Subcutaneous abdominal adipose tissue (tissue), 5 donors: ENCODE measurements at regions not wholly inside any gene's neighbourhood (a gene's known extent, or its start where the extent isn't known, plus 50 kb on each side); places are given as distances from the start of the nearest gene placed in this dataset.
"Not testable (repeated sequence)": the region's sequence is repeated elsewhere in the genome, so short reads cannot be mapped to it uniquely, and the experiment has no call there.

Source experiments
- H3K27ac ChIP-seq: one replicate; pipeline ENCODE4 v1.7.0; 2013; ENCODE audit warnings: low read depth, mild to moderate bottlenecking, inconsistent platforms, low read length, moderate library complexity
- H3K27me3 ChIP-seq, 5 donors: one replicate each; pipeline ENCODE4 v1.7.0; 2013; ENCODE audit warnings: low read length in 5 of 5, inconsistent platforms in 1 of 5; ENCODE audit not compliant: control insufficient read depth in 5 of 5, insufficient read depth in 4 of 5
- H3K36me3 ChIP-seq, 5 donors: one replicate each; pipeline ENCODE4 v1.7.0; 2013; ENCODE audit warnings: low read length in 5 of 5; ENCODE audit not compliant: control insufficient read depth in 5 of 5, insufficient read depth in 5 of 5
- H3K4me1 ChIP-seq, 5 donors: one replicate each; pipeline ENCODE4 v1.7.0; 2013; ENCODE audit warnings: low read length in 5 of 5, mild to moderate bottlenecking in 3 of 5, moderate library complexity in 1 of 5; ENCODE audit not compliant: control insufficient read depth in 5 of 5, insufficient read depth in 5 of 5
- H3K4me3 ChIP-seq, 5 donors: one replicate each; pipeline ENCODE4 v1.7.0; 2013; ENCODE audit warnings: low read length in 5 of 5, low read depth in 1 of 5
- H3K9ac ChIP-seq, 5 donors: one replicate each; pipeline ENCODE4 v1.7.0; 2013; ENCODE audit warnings: low read length in 5 of 5, mild to moderate bottlenecking in 4 of 5, moderate library complexity in 3 of 5
- H3K9me3 ChIP-seq, 5 donors: one replicate each; pipeline ENCODE4 v1.7.0; 2013; ENCODE audit warnings: low read length in 5 of 5; ENCODE audit not compliant: control insufficient read depth in 5 of 5
- donor health status: healthy.
- donor health status: healthy.
- donor health status: healthy.
- donor health status: healthy.
- donor health status: healthy.

GRCh38 chr4:159705334-159705733, 602.5 kb downstream of the RAPGEF2 start:
- Histone ChIP-seq H3K9me3 (peaks cover 0 to 8% (median 0%) of the 10 kb centered on the region in 5 donors), H3K27me3 (no peaks in the 10 kb centered on the region), H3K4me3 (no peak overlapping the region), H3K36me3 (no peaks in the 10 kb centered on the region), H3K4me1 (peaks cover 0 to 8% (median 0%) of the 10 kb centered on the region in 5 donors), H3K27ac (no peak overlapping the region), H3K9ac (no peak overlapping the region)

GRCh38 chr4:159706704-159707103, 603.8 kb downstream of the RAPGEF2 start:
- Histone ChIP-seq H3K36me3 (no peaks in the 10 kb centered on the region), H3K4me1 (peaks cover 0 to 8% (median 0%) of the 10 kb centered on the region in 5 donors), H3K9ac (no peak overlapping the region)

DNA sequence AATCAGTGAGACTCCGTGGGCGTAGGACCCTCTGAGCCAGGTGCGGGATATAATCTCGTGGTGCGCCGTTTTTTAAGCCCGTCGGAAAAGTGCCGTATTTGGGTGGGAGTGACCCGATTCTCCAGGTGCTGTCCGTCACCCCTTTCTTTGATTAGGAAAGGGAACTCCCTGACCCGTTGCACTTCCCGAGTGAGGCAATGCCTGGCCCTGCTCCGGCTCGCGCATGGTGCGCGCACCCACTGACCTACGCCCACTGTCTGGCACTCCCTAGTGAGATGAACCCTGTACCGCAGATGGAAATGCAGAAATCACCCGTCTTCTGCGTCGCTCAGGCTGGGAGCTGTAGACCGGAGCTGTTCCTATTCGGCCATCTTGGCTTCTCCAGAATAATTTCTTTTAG, 612.3 kb downstream of the RAPGEF2 start:
- not testable (repeated sequence) for H3K4me1 ChIP-seq, H3K9me3 ChIP-seq, H3K36me3 ChIP-seq, H3K27me3 ChIP-seq, H3K27ac ChIP-seq, H3K4me3 ChIP-seq, H3K9ac ChIP-seq

More at GRCh38 chr4:159706704-159707103, 603.8 kb downstream of the RAPGEF2 start:
- no peak overlapping the region for H3K27ac ChIP-seq
- H3K4me3 ChIP-seq = no peak overlapping the region
- H3K9me3 ChIP-seq = peaks cover 0 to 8% (median 0%) of the 10 kb centered on the region in 5 donors
- H3K27me3 ChIP-seq = no peaks in the 10 kb centered on the region

- no peak overlapping the region for H3K9ac ChIP-seq
- H3K4me1 ChIP-seq = no peaks in the 10 kb centered on the region
- H3K27ac ChIP-seq = no peak overlapping the region
- no peaks in the 10 kb centered on the region for H3K27me3 ChIP-seq
- no peak overlapping the region for H3K4me3 ChIP-seq
- H3K36me3 ChIP-seq = no peaks in the 10 kb centered on the region
- no peaks in the 10 kb centered on the region for H3K9me3 ChIP-seq
Measured at GRCh38 chr4:159719531-159719930, 616.7 kb downstream of the RAPGEF2 start.

GRCh38 chr4:159722052-159722451, 619.2 kb downstream of the RAPGEF2 start:
- Histone ChIP-seq H3K27ac (no peak overlapping the region), H3K27me3 (no peaks in the 10 kb centered on the region), H3K9ac (no peak overlapping the region), H3K9me3 (no peaks in the 10 kb centered on the region), H3K4me3 (no peak overlapping the region), H3K4me1 (no peaks in the 10 kb centered on the region), H3K36me3 (no peaks in the 10 kb centered on the region)

DNA sequence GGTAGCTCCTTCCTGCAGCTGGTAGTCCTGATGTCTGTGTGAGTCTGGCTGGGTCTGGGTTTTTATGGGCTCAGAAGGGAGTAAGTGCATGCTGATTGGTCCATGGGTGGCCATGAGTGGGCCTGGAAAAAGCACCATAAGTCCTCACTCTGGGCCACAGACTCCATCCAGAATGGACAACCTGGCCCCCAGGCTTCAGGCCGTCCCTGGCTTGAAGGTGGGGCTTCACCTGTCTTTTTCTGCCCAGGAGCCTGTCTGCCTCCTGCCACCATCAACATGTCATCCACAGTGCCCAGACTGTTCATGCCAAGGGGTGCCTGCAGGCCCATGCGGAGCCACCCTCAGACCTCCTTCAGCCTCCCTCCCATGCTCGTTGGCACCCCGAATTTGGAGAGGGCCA, 620.0 kb downstream of the RAPGEF2 start:
- no peaks in the 10 kb centered on the region for H3K36me3 ChIP-seq

GRCh38 chr4:159723341-159724048, 620.6 kb downstream of the RAPGEF2 start:
- Histone ChIP-seq H3K9me3 (no peaks in the 10 kb centered on the region), H3K4me1 (no peaks in the 10 kb centered on the region), H3K4me3 (no peak overlapping the region), H3K27ac (no peak overlapping the region), H3K27me3 (no peaks in the 10 kb centered on the region), H3K36me3 (no peaks in the 10 kb centered on the region), H3K9ac (no peak overlapping the region)

More for the DNA sequence above, 620.0 kb downstream of the RAPGEF2 start:
- Histone ChIP-seq H3K9ac (no peak overlapping the region), H3K4me3 (no peak overlapping the region), H3K27ac (no peak overlapping the region), H3K4me1 (no peaks in the 10 kb centered on the region), H3K9me3 (no peaks in the 10 kb centered on the region), H3K27me3 (no peaks in the 10 kb centered on the region)

DNA sequence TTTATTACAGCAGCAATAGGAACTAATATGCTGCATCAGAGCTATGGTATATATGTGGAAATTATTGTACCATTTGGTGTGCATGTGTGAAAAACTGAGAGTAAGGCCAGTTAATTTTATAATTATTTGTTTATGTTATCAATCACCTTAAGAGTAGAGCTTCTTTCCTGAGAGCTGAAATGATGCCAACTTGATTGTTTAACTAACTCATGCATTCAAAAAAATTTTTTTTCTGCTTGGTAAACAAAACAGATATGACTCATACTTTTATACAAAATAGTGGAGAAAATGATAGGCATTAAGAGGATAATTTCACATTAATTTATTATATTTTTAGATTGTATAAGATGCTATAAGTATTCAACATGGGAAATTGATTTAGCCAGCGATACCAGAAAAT, 622.7 kb downstream of the RAPGEF2 start:
- H3K4me1 ChIP-seq = no peaks in the 10 kb centered on the region
- no peak overlapping the region for H3K4me3 ChIP-seq
- no peaks in the 10 kb centered on the region for H3K27me3 ChIP-seq
- no peaks in the 10 kb centered on the region for H3K9me3 ChIP-seq
- no peak overlapping the region for H3K27ac ChIP-seq
- no peaks in the 10 kb centered on the region for H3K36me3 ChIP-seq
- H3K9ac ChIP-seq = no peak overlapping the region

DNA sequence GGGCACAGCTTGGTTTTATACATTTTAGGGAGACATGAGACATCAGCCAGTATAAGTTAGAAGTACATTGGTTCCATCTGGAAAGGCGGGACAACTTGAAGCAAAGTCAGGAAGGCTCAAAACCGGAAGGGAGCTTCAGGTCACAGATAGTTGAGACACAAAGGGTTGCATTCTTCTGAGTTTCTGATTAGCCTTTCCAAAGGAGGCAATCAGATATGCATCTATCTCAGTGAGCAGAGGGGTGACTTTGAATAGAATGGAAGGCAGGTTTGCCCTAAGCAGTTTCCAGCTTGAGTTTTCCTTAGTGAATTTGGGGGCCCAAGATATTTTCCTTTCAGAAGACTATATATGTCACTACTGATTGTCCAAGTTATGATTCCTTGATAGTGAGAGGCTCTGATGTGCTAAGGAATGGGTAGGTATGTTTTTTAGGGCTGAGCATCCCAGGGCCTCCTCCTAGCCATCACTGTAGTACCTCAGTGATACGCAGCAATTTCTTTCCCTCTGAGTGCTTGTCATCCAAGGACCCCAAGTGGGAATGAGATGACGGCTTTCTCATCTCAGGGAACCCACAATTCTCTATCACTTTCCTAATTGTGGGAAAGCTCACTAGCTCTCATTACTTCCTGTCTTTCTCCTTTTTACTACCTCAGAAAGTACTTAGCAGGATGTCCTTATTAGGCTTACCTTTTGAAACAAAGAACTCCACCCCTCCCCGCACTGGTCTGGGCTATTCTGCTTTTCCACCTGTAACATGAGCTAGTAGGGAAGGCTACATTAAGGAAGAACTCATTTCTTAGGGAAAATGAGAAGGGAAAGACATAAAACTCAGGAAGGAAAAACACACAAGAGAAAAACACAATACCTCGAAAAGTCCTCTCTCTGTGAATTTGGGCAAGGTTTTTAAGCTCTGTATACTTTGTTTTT, 632.7 kb downstream of the RAPGEF2 start:
- H3K36me3 ChIP-seq = no peaks in the 10 kb centered on the region
- no peaks in the 10 kb centered on the region for H3K27me3 ChIP-seq
- no peak overlapping the region for H3K27ac ChIP-seq
- H3K9ac ChIP-seq = no peak overlapping the region
- no peaks in the 10 kb centered on the region for H3K9me3 ChIP-seq
- no peaks in the 10 kb centered on the region for H3K4me1 ChIP-seq
- no peak overlapping the region for H3K4me3 ChIP-seq

- H3K4me1 ChIP-seq = no peaks in the 10 kb centered on the region
- no peak overlapping the region for H3K27ac ChIP-seq
- no peaks in the 10 kb centered on the region for H3K27me3 ChIP-seq
- H3K4me3 ChIP-seq = no peak overlapping the region
- no peaks in the 10 kb centered on the region for H3K36me3 ChIP-seq
- H3K9me3 ChIP-seq = no peaks in the 10 kb centered on the region
- no peak overlapping the region for H3K9ac ChIP-seq
Measured at GRCh38 chr4:159736411-159736810, 633.5 kb downstream of the RAPGEF2 start.
